ENCODE measurements at regions not wholly inside any gene's neighbourhood (a gene's known extent, or its start where the extent isn't known, plus 50 kb on each side); places are given as distances from the start of the nearest gene placed in this dataset.

- no peak overlapping the region for H3K4me3 Mint-ChIP-seq
- Histone ChIP-seq H3K9me3 (ENCODE audit: control insufficient read depth, low read length) (no peaks in the 10 kb centered on the region), H3K27me3 (ENCODE audit: control insufficient read depth, insufficient read depth, low read length, poor library complexity, severe bottlenecking) (no peaks in the 10 kb centered on the region), H3K4me1 (ENCODE audit: control insufficient read depth, insufficient read depth, low read length) (peaks cover 3% of the 10 kb centered on the region), H3K9ac (ENCODE audit: extremely low read depth, low read length, poor library complexity, severe bottlenecking) (no peak overlapping the region), H3K27ac (ENCODE audit: low read depth, low read length) (peak overlapping the region; percentile 25), H3K36me3 (ENCODE audit: control insufficient read depth, insufficient read depth, low read length) (no peaks in the 10 kb centered on the region), H3K4me3 (ENCODE audit: low read length) (no peak overlapping the region)
- H3K4me1 Mint-ChIP-seq: peaks cover 14% of the 10 kb centered on the region
- WGBS, 2 experiments (ENCODE audit: insufficient coverage in 1 of 2, insufficient read length in 1 of 2): 84 to 96% methylated on average over 8 to 14 of the region's 14 CpGs
- peaks cover 2% of the 10 kb centered on the region for H3K9me3 Mint-ChIP-seq
- H3K27me3 Mint-ChIP-seq (ENCODE audit: insufficient read depth): peaks cover 3% of the 10 kb centered on the region
- no peak for DNase-seq
- TF ChIP-seq CTCF (conservative IDR thresholded peaks at IDR 0.05): no peak
- no peaks in the 10 kb centered on the region for H3K36me3 Mint-ChIP-seq (ENCODE audit: low read depth)
- no peak overlapping the region for H3K27ac Mint-ChIP-seq
Measured at GRCh38 chr2:447902-448665, 160.2 kb upstream of the ALKAL2 start.

GRCh38 chr2:446963-447530 lies 159.2 kb upstream of the ALKAL2 start:
- Histone ChIP-seq H3K4me1 (ENCODE audit: control insufficient read depth, insufficient read depth, low read length) (peaks cover 3% of the 10 kb centered on the region), H3K9ac (ENCODE audit: extremely low read depth, low read length, poor library complexity, severe bottlenecking) (no peak overlapping the region), H3K27ac (ENCODE audit: low read depth, low read length) (no peak overlapping the region), H3K9me3 (ENCODE audit: control insufficient read depth, low read length) (no peaks in the 10 kb centered on the region), H3K27me3 (ENCODE audit: control insufficient read depth, insufficient read depth, low read length, poor library complexity, severe bottlenecking) (no peaks in the 10 kb centered on the region), H3K4me3 (ENCODE audit: low read length) (no peak overlapping the region), H3K36me3 (ENCODE audit: control insufficient read depth, insufficient read depth, low read length) (no peaks in the 10 kb centered on the region)
- DNase-seq: no peak
- WGBS, 2 experiments (ENCODE audit: insufficient coverage in 1 of 2, insufficient read length in 1 of 2): 75 to 76% methylated on average over 7 to 10 of the region's 10 CpGs
- Mint-ChIP-seq H3K36me3 (ENCODE audit: low read depth) (no peaks in the 10 kb centered on the region), H3K4me3 (no peak overlapping the region), H3K27me3 (ENCODE audit: insufficient read depth) (peaks cover 3% of the 10 kb centered on the region), H3K27ac (no peak overlapping the region), H3K4me1 (peaks cover 14% of the 10 kb centered on the region), H3K9me3 (peaks cover 2% of the 10 kb centered on the region)
- TF ChIP-seq CTCF (conservative IDR thresholded peaks at IDR 0.05): no peak

DNA sequence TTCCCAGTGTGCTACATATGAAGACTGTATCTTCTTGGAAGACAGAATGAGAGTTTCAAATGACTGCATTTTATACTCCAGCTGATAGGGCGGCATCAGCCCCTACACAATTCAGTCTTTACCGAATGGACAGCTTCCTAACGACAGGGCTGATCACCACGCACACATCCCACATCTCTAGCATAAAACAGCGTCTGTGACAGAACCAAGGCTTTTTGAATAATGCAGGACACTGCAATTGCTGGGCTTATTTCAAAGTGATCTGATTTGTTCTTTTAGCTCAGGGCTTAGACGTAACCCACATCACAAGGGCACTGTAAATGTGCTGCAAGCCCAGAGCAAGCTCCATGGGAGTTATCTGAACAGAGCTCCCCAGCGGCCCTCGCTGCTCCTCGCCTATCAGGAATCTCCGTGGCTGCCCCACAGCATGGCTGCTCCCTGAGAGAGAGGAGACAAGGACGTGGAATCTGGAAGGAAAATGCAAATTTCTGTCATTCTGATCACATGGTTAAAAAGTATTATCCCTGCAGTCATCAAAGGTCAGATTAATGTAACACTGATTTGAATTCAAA lies 158.5 kb upstream of the ALKAL2 start:
- TF ChIP-seq CTCF (conservative IDR thresholded peaks at IDR 0.05): no peak
- Histone ChIP-seq H3K27me3 (ENCODE audit: control insufficient read depth, insufficient read depth, low read length, poor library complexity, severe bottlenecking) (no peaks in the 10 kb centered on the region), H3K9me3 (ENCODE audit: control insufficient read depth, low read length) (no peaks in the 10 kb centered on the region), H3K4me1 (ENCODE audit: control insufficient read depth, insufficient read depth, low read length) (peaks cover 3% of the 10 kb centered on the region), H3K36me3 (ENCODE audit: control insufficient read depth, insufficient read depth, low read length) (no peaks in the 10 kb centered on the region), H3K9ac (ENCODE audit: extremely low read depth, low read length, poor library complexity, severe bottlenecking) (no peak overlapping the region), H3K27ac (ENCODE audit: low read depth, low read length) (peak overlapping the region; percentile 16), H3K4me3 (ENCODE audit: low read length) (no peak overlapping the region)
- H3K27ac Mint-ChIP-seq: no peak overlapping the region
- H3K36me3 Mint-ChIP-seq (ENCODE audit: low read depth): no peaks in the 10 kb centered on the region
- DNase-seq: no peak
- H3K9me3 Mint-ChIP-seq: peaks cover 1% of the 10 kb centered on the region
- no peak overlapping the region for H3K4me3 Mint-ChIP-seq
- peaks cover 3% of the 10 kb centered on the region for H3K27me3 Mint-ChIP-seq (ENCODE audit: insufficient read depth)
- 84 to 88% methylated on average over 5 to 11 of the region's 11 CpGs for WGBS, 2 experiments (ENCODE audit: insufficient coverage in 1 of 2, insufficient read length in 1 of 2)
- peaks cover 14% of the 10 kb centered on the region for H3K4me1 Mint-ChIP-seq
